GM21723 (cell line): ENCODE measurements at regions not wholly inside any gene's neighbourhood (a gene's known extent, or its start where the extent isn't known, plus 50 kb on each side); places are given as distances from the start of the nearest gene placed in this dataset.

Source experiments
- ATAC-seq: cut with Tn5 transposase; IDR thresholded peaks from one replicate; pipeline ENCODE4 v1.9.1; 2021; ENCODE audit warnings: mild to moderate bottlenecking, moderate library complexity; ENCODE audit not compliant: unreplicated experiment

GRCh38 chr4:184941671-184942418 is 76.4 kb upstream of the HELT start:
- no peak for ATAC-seq

GRCh38 chr4:184942444-184943425 is 75.6 kb upstream of the HELT start:
- no peak for ATAC-seq

- no peak for ATAC-seq
Measured at GRCh38 chr4:184949020-184949419, 69.3 kb upstream of the HELT start.

- ATAC-seq = no peak
Measured at GRCh38 chr4:184950117-184950830, 68.0 kb upstream of the HELT start.

GRCh38 chr4:184950926-184951325 is 67.4 kb upstream of the HELT start:
- no peak for ATAC-seq

GRCh38 chr4:184951668-184952160 is 66.6 kb upstream of the HELT start:
- ATAC-seq = no peak

GRCh38 chr4:184952522-184952921 is 65.8 kb upstream of the HELT start:
- no peak for ATAC-seq

GRCh38 chr4:184953421-184953945 is 64.8 kb upstream of the HELT start:
- ATAC-seq = no peak

GRCh38 chr4:184953971-184954370 is 64.3 kb upstream of the HELT start:
- no peak for ATAC-seq

GRCh38 chr4:184954482-184954881 is 63.8 kb upstream of the HELT start:
- ATAC-seq = no peak

- ATAC-seq = no peak
Measured at GRCh38 chr4:184955116-184955515, 63.2 kb upstream of the HELT start.

GRCh38 chr4:184955636-184956035 is 62.7 kb upstream of the HELT start:
- ATAC-seq = no peak

- ATAC-seq = no peak
Measured at GRCh38 chr4:184957446-184958115, 60.7 kb upstream of the HELT start.

- no peak for ATAC-seq
Measured at GRCh38 chr4:184958127-184958922, 60.0 kb upstream of the HELT start.

GRCh38 chr4:184958923-184959210 is 59.4 kb upstream of the HELT start:
- ATAC-seq = no peak

GRCh38 chr4:184959309-184959708 is 59.0 kb upstream of the HELT start:
- no peak for ATAC-seq

- ATAC-seq = no peak
Measured at GRCh38 chr4:184959786-184960185, 58.5 kb upstream of the HELT start.

GRCh38 chr4:184960505-184960971 is 57.8 kb upstream of the HELT start:
- no peak for ATAC-seq

GRCh38 chr4:184961660-184962059 is 56.6 kb upstream of the HELT start:
- ATAC-seq = no peak
